Mesendoderm (in vitro differentiated cells): ENCODE measurements at regions not wholly inside any gene's neighbourhood (a gene's known extent, or its start where the extent isn't known, plus 50 kb on each side); places are given as distances from the start of the nearest gene placed in this dataset.

Source experiments
- DNase-seq: peaks from one replicate; pipeline ENCODE4 v3.0.0; 2013
- H2AK5ac ChIP-seq: 2 replicates; pipeline ENCODE4 v1.6.1; 2013; ENCODE audit warnings: low read length, inconsistent platforms
- H2BK120ac ChIP-seq: 2 replicates; pipeline ENCODE4 v1.6.1; 2013; ENCODE audit warnings: low read depth, mild to moderate bottlenecking, low read length, moderate library complexity, mixed read lengths
- H2BK15ac ChIP-seq: replicated peaks from 2 replicates; pipeline ENCODE4 v1.6.1; 2013; ENCODE audit warnings: low read depth, mild to moderate bottlenecking, moderate library complexity
- H2BK5ac ChIP-seq: 2 replicates; pipeline ENCODE4 v1.6.1; 2013; ENCODE audit warnings: low read length, inconsistent platforms
- H3K18ac ChIP-seq: 2 replicates; pipeline ENCODE4 v1.6.1; 2013; ENCODE audit warnings: mild to moderate bottlenecking, low read length, mixed read lengths
- H3K23ac ChIP-seq: one replicate; pipeline ENCODE4 v1.6.1; 2013; ENCODE audit warnings: low read length
- H3K27ac ChIP-seq: 2 replicates; pipeline ENCODE4 v1.5.1; 2013; ENCODE audit warnings: low read depth, mild to moderate bottlenecking, inconsistent platforms, low read length, moderate library complexity
- H3K27me3 ChIP-seq: 2 replicates; pipeline ENCODE4 v1.6.1; 2013; ENCODE audit warnings: low read length, control low read depth, mild to moderate bottlenecking, inconsistent platforms; ENCODE audit not compliant: insufficient read depth, poor library complexity
- H3K36me3 ChIP-seq: 2 replicates; pipeline ENCODE4 v1.6.1; 2013; ENCODE audit warnings: low read length, inconsistent platforms; ENCODE audit not compliant: control insufficient read depth, insufficient read depth
- H3K4ac ChIP-seq: one replicate; pipeline ENCODE4 v1.6.1; 2013; ENCODE audit warnings: low read depth, mild to moderate bottlenecking, low read length, moderate library complexity
- H3K4me1 ChIP-seq: 2 replicates; pipeline ENCODE4 v1.6.1; 2013; ENCODE audit warnings: low read depth, low read length, inconsistent platforms; ENCODE audit not compliant: control insufficient read depth
- H3K4me2 ChIP-seq: 2 replicates; pipeline ENCODE4 v1.6.1; 2013; ENCODE audit warnings: low read length
- H3K4me3 ChIP-seq: 2 replicates; pipeline ENCODE4 v1.5.1; 2013; ENCODE audit warnings: mild to moderate bottlenecking, low read length
- H3K56ac ChIP-seq: one replicate; pipeline ENCODE4 v1.6.1; 2013; ENCODE audit warnings: low read length
- H3K79me1 ChIP-seq: 2 replicates; pipeline ENCODE4 v1.6.1; 2013; ENCODE audit warnings: low read length, inconsistent platforms
- H3K79me2 ChIP-seq: 2 replicates; pipeline ENCODE4 v1.6.1; 2013; ENCODE audit warnings: mild to moderate bottlenecking, low read length; ENCODE audit not compliant: control insufficient read depth, insufficient read depth
- H3K9ac ChIP-seq: 2 replicates; pipeline ENCODE4 v1.6.1; 2013; ENCODE audit warnings: low read length, inconsistent platforms
- H4K5ac ChIP-seq: one replicate; pipeline ENCODE4 v1.6.1; 2013; ENCODE audit warnings: low read length
- H4K8ac ChIP-seq: one replicate; pipeline ENCODE4 v1.6.1; 2013; ENCODE audit warnings: low read depth, mild to moderate bottlenecking, control low read depth, low read length, moderate library complexity
- WGBS: extraction: QIAGEN DNeasy Blood & Tissue Kit; methylation state at CpG from one replicate; pipeline ENCODE4 v1.1.7; 2013; ENCODE audit warnings: low lambda C conversion rate, missing lambda C conversion rate; ENCODE audit not compliant: insufficient coverage; ENCODE audit errors: extremely low coverage; 5-methylcytosine and 5-hydroxymethylcytosine counted together

GRCh38 chr16:8398548-8398947 is 191.8 kb downstream of the TMEM114 start:
- Histone ChIP-seq H3K36me3 (no peaks in the 10 kb centered on the region), H3K23ac (no peak overlapping the region), H3K56ac (no peak overlapping the region), H2BK120ac (no peak overlapping the region), H4K8ac (no peak overlapping the region), H4K5ac (no peak overlapping the region), H3K18ac (no peak overlapping the region), H3K27me3 (no peaks in the 10 kb centered on the region), H3K9ac (no peak overlapping the region), H3K4ac (no peak overlapping the region), H3K4me3 (no peak overlapping the region), H3K79me1 (no peaks in the 10 kb centered on the region), H3K4me2 (no peak overlapping the region), H2AK5ac (no peak overlapping the region), H3K4me1 (no peaks in the 10 kb centered on the region), H2BK5ac (no peak overlapping the region), H2BK15ac (no peak overlapping the region), H3K27ac (no peak overlapping the region), H3K79me2 (no peaks in the 10 kb centered on the region)
- no peak for DNase-seq
- WGBS = no CpG with 5 or more reads among the region's 2 CpGs

GRCh38 chr16:8397223-8397622 is 193.1 kb downstream of the TMEM114 start:
- H3K79me1 ChIP-seq = no peaks in the 10 kb centered on the region
- H4K8ac ChIP-seq = no peak overlapping the region
- no peak overlapping the region for H2BK15ac ChIP-seq
- H2BK120ac ChIP-seq = no peak overlapping the region
- no peak overlapping the region for H4K5ac ChIP-seq
- no peak overlapping the region for H3K4me3 ChIP-seq
- no CpG with 5 or more reads among the region's 5 CpGs for WGBS
- H3K18ac ChIP-seq = no peak overlapping the region
- H3K9ac ChIP-seq = no peak overlapping the region
- H3K79me2 ChIP-seq = no peaks in the 10 kb centered on the region
- H3K4me2 ChIP-seq = no peak overlapping the region
- no peak overlapping the region for H3K4ac ChIP-seq
- no peak overlapping the region for H2BK5ac ChIP-seq
- H3K56ac ChIP-seq = no peak overlapping the region
- H2AK5ac ChIP-seq = no peak overlapping the region
- no peaks in the 10 kb centered on the region for H3K36me3 ChIP-seq
- H3K27me3 ChIP-seq = no peaks in the 10 kb centered on the region
- H3K4me1 ChIP-seq = no peaks in the 10 kb centered on the region
- no peak overlapping the region for H3K23ac ChIP-seq
- no peak for DNase-seq
- no peak overlapping the region for H3K27ac ChIP-seq

GRCh38 chr16:8396463-8396862 is 193.8 kb downstream of the TMEM114 start:
- H2BK5ac ChIP-seq = no peak overlapping the region
- H3K27me3 ChIP-seq = no peaks in the 10 kb centered on the region
- H3K9ac ChIP-seq = no peak overlapping the region
- H2BK15ac ChIP-seq = no peak overlapping the region
- no peak overlapping the region for H3K27ac ChIP-seq
- H2BK120ac ChIP-seq = no peak overlapping the region
- H3K23ac ChIP-seq = no peak overlapping the region
- H3K79me2 ChIP-seq = no peaks in the 10 kb centered on the region
- H4K8ac ChIP-seq = no peak overlapping the region
- no peak overlapping the region for H4K5ac ChIP-seq
- no peaks in the 10 kb centered on the region for H3K4me1 ChIP-seq
- H3K4me3 ChIP-seq = no peak overlapping the region
- no peaks in the 10 kb centered on the region for H3K79me1 ChIP-seq
- H3K4ac ChIP-seq = no peak overlapping the region
- H3K18ac ChIP-seq = no peak overlapping the region
- H3K4me2 ChIP-seq = no peak overlapping the region
- DNase-seq = no peak
- H3K36me3 ChIP-seq = no peaks in the 10 kb centered on the region
- WGBS = no CpG with 5 or more reads among the region's 5 CpGs
- no peak overlapping the region for H3K56ac ChIP-seq
- no peak overlapping the region for H2AK5ac ChIP-seq

DNA sequence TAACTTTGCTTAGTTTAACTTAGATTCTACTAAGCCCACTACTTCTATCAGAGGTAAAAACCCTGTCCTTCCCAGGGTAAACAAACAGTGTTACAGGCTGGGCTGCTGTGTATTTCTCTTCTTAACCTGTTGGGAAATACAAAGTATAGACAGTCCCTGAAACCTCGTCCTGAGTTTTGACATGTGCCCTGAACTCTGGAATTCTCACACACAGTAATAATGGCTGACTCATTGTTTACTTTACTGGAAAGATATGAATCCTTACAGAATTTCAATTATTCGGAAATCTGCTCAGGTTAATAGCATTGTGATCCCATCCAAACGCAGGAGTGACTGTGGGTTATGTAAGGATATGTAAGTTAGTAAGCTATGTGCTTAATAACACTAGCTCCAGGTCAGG is 199.1 kb downstream of the TMEM114 start:
- Histone ChIP-seq H2BK5ac (no peak overlapping the region), H3K79me2 (no peaks in the 10 kb centered on the region), H3K4me1 (no peaks in the 10 kb centered on the region), H3K4me2 (no peak overlapping the region), H2BK120ac (no peak overlapping the region), H3K4ac (no peak overlapping the region), H3K9ac (no peak overlapping the region), H2BK15ac (no peak overlapping the region), H3K56ac (no peak overlapping the region), H3K27me3 (no peaks in the 10 kb centered on the region), H2AK5ac (no peak overlapping the region), H3K23ac (no peak overlapping the region), H3K79me1 (no peaks in the 10 kb centered on the region), H4K8ac (no peak overlapping the region), H3K4me3 (no peak overlapping the region), H4K5ac (no peak overlapping the region), H3K36me3 (no peaks in the 10 kb centered on the region), H3K27ac (no peak overlapping the region), H3K18ac (no peak overlapping the region)
- DNase-seq = no peak
- no CpG with 5 or more reads among the region's 3 CpGs for WGBS

GRCh38 chr16:8388684-8389083 is 201.6 kb downstream of the TMEM114 start:
- no peak overlapping the region for H2BK120ac ChIP-seq
- H3K9ac ChIP-seq = no peak overlapping the region
- H2BK15ac ChIP-seq = no peak overlapping the region
- H4K5ac ChIP-seq = no peak overlapping the region
- H4K8ac ChIP-seq = no peak overlapping the region
- H3K4me3 ChIP-seq = no peak overlapping the region
- H3K79me1 ChIP-seq = no peaks in the 10 kb centered on the region
- no peak overlapping the region for H3K4me2 ChIP-seq
- no peak overlapping the region for H3K18ac ChIP-seq
- WGBS = no CpG with 5 or more reads among the region's 3 CpGs
- no peaks in the 10 kb centered on the region for H3K79me2 ChIP-seq
- no peaks in the 10 kb centered on the region for H3K27me3 ChIP-seq
- DNase-seq = no peak
- H3K27ac ChIP-seq = no peak overlapping the region
- no peak overlapping the region for H3K56ac ChIP-seq
- H3K23ac ChIP-seq = no peak overlapping the region
- no peak overlapping the region for H3K4ac ChIP-seq
- H2BK5ac ChIP-seq = no peak overlapping the region
- H3K4me1 ChIP-seq = no peaks in the 10 kb centered on the region
- no peaks in the 10 kb centered on the region for H3K36me3 ChIP-seq
- no peak overlapping the region for H2AK5ac ChIP-seq

GRCh38 chr16:8381814-8382213 is 208.5 kb downstream of the TMEM114 start:
- no peak for DNase-seq
- H3K79me2 ChIP-seq = no peaks in the 10 kb centered on the region
- H2BK120ac ChIP-seq = no peak overlapping the region
- WGBS = no CpG with 5 or more reads among the region's 9 CpGs
- no peaks in the 10 kb centered on the region for H3K36me3 ChIP-seq
- no peak overlapping the region for H2AK5ac ChIP-seq
- H4K8ac ChIP-seq = no peak overlapping the region
- no peaks in the 10 kb centered on the region for H3K27me3 ChIP-seq
- H3K79me1 ChIP-seq = no peaks in the 10 kb centered on the region
- H3K4me1 ChIP-seq = no peaks in the 10 kb centered on the region
- H3K4me2 ChIP-seq = no peak overlapping the region
- H3K4me3 ChIP-seq = no peak overlapping the region
- no peak overlapping the region for H2BK15ac ChIP-seq
- H3K9ac ChIP-seq = no peak overlapping the region
- H3K18ac ChIP-seq = no peak overlapping the region
- H3K4ac ChIP-seq = no peak overlapping the region
- no peak overlapping the region for H4K5ac ChIP-seq
- H3K23ac ChIP-seq = no peak overlapping the region
- H2BK5ac ChIP-seq = no peak overlapping the region
- no peak overlapping the region for H3K56ac ChIP-seq
- H3K27ac ChIP-seq = no peak overlapping the region
